K562 (cell line): ENCODE measurements at regions not wholly inside any gene's neighbourhood (a gene's known extent, or its start where the extent isn't known, plus 50 kb on each side); places are given as distances from the start of the nearest gene placed in this dataset.

Experiments used
- ATAC-seq: fragments of 200-7000 bp; cut with Tn5 transposase; 3 replicates; pipeline ENCODE4 v1.9.1; 2020; ENCODE audit warnings: moderate library complexity
- BruUV-seq: library from RNA; stranded (reverse); fragments of 400-500 nt; replicated peaks from 2 replicates; lab custom pipeline; 2021; lab: Mats Ljungman, UMichigan
- CTCF ChIA-PET: fragments of 300-600 bp; formaldehyde crosslinking; extraction: SDS; loops from one replicate; lab custom pipeline; 2021; ENCODE audit warnings: low intra/inter-chr PET ratio; lab: Yijun Ruan, JAX
- POLR2A ChIA-PET: fragments of 300-600, 350-650 bp; sonication (Branson Sonifier 250); formaldehyde crosslinking; extraction: SDS; loops from one replicate; lab custom pipeline; 2021; ENCODE audit warnings: antibody characterized with exemption, inconsistent platforms; lab: Yijun Ruan, JAX
- DNase-seq, 4 experiments: peaks; one replicate each; pipeline versions ENCODE4 v3.0.0 to v3.0.0-alpha.2; 2011 to 2018; ENCODE audit warnings: low spot score in 3 of 4, mixed read lengths in 3 of 4; ENCODE audit errors: extremely low read depth in 1 of 4
- FAIRE-seq: peaks from 2 replicates; lab custom pipeline; 2011; peaks lifted over from hg19 to GRCh38; lab: Jason Lieb, UNC
- H2AFZ ChIP-seq: 2 replicates; pipeline ENCODE4 v1.6.0; 2011; ENCODE audit warnings: low read depth, low read length, control low read depth, inconsistent platforms
- H3K27ac ChIP-seq: fragments of 200-600 bp; 3 replicates; pipeline ENCODE4 v1.8.0; 2011; ENCODE audit warnings: low read depth, mild to moderate bottlenecking, control low read depth, inconsistent platforms, low read length, moderate library complexity, mixed read lengths; ENCODE audit errors: extremely low read depth
- H3K27me3 ChIP-seq, 2 experiments: fragments of 300-600 bp in 1 of 2; 2 replicates in 1 of 2; 3 replicates in 1 of 2; pipeline versions ENCODE4 v1.6.0 to v1.8.0; 2011; ENCODE audit warnings: inconsistent platforms in 2 of 2, low read length in 2 of 2, mild to moderate bottlenecking in 1 of 2, mixed read lengths in 1 of 2, moderate library complexity in 1 of 2; ENCODE audit not compliant: control insufficient read depth in 2 of 2, insufficient read depth in 2 of 2
- H3K36me3 ChIP-seq: fragments of 300-600 bp; 3 replicates; pipeline ENCODE4 v1.8.0; 2011; ENCODE audit warnings: mild to moderate bottlenecking, low read length, inconsistent platforms; ENCODE audit not compliant: control insufficient read depth, insufficient read depth
- H3K4me1 ChIP-seq, 2 experiments: fragments of 200-600 bp in 1 of 2; replicated peaks in 1 of 2; 2 replicates in 1 of 2; 3 replicates in 1 of 2; pipeline versions ENCODE4 v1.5.1 to v1.8.0; 2011; ENCODE audit warnings: inconsistent platforms in 2 of 2, low read length in 2 of 2, mild to moderate bottlenecking in 1 of 2, mixed read lengths in 1 of 2, moderate library complexity in 1 of 2; ENCODE audit not compliant: control insufficient read depth in 2 of 2, insufficient read depth in 2 of 2
- H3K4me2 ChIP-seq: 2 replicates; pipeline ENCODE4 v1.6.1; 2011; ENCODE audit warnings: low read length, control low read depth, inconsistent platforms, mixed read lengths; ENCODE audit not compliant: insufficient read depth
- H3K4me3 ChIP-seq: fragments of 200-600 bp; sonication (generic), shearing (Covaris generic); 2 replicates; pipeline ENCODE4 v1.5.1; 2016; ENCODE audit warnings: control low read depth, inconsistent platforms
- H3K79me2 ChIP-seq: fragments of 200-600 bp; 3 replicates; pipeline ENCODE4 v1.8.0; 2011; ENCODE audit warnings: low read length, inconsistent platforms; ENCODE audit not compliant: control insufficient read depth, insufficient read depth
- H3K9ac ChIP-seq, 2 experiments: 2 replicates each; pipeline versions ENCODE4 v1.6.0 to v1.6.1; 2011; ENCODE audit warnings: low read depth in 2 of 2, low read length in 2 of 2, control low read depth in 1 of 2, inconsistent platforms in 1 of 2, mild to moderate bottlenecking in 1 of 2, mixed read lengths in 1 of 2; ENCODE audit not compliant: insufficient read depth in 1 of 2
- H3K9me1 ChIP-seq: one replicate; pipeline ENCODE4 v1.6.0; 2011; ENCODE audit warnings: inconsistent platforms, mild to moderate bottlenecking, low read length, moderate library complexity; ENCODE audit not compliant: control insufficient read depth, insufficient read depth
- H3K9me3 ChIP-seq: replicated peaks from 2 replicates; pipeline ENCODE4 v1.5.1; 2011; ENCODE audit warnings: low read depth, low read length, inconsistent platforms; ENCODE audit not compliant: control insufficient read depth, insufficient read depth
- H4K20me1 ChIP-seq: replicated peaks from 2 replicates; pipeline ENCODE4 v1.6.1; 2011; ENCODE audit warnings: low read length, inconsistent platforms, mixed read lengths; ENCODE audit not compliant: control insufficient read depth, insufficient read depth
- KDM1A ChIP-seq, 2 experiments: fragments of 450-650 bp; IDR thresholded peaks; 2 replicates each; pipeline ENCODE4 v1.6.1; 2016; ENCODE audit warnings: mild to moderate bottlenecking in 2 of 2
- TAF7 ChIP-seq: fragments of 450-650 bp; IDR thresholded peaks from 2 replicates; pipeline ENCODE4 v1.6.1; 2016; ENCODE audit warnings: missing genetic modification characterization, missing compliant biosample characterization
- TCF7 ChIP-seq: sonication (generic); IDR thresholded peaks from 2 replicates; pipeline ENCODE4 v1.6.1; 2016; ENCODE audit warnings: antibody characterized with exemption, borderline replicate concordance
- WGBS: fragments of 100-300 bp; shearing (Covaris generic); methylation state at CpG from one replicate; pipeline ENCODE4 v1.1.6; 2016; ENCODE audit warnings: low coverage, mixed read lengths; ENCODE audit not compliant: insufficient coverage; ENCODE audit errors: missing lambda C conversion rate; 5-methylcytosine and 5-hydroxymethylcytosine counted together
- in situ Hi-C: fragments of 300-500 bp; cut with MboI; formaldehyde crosslinking; loops from 4 replicates; pipeline ENCODE4 v1.15.0; 2018; ENCODE audit warnings: inconsistent platforms, mixed read lengths
- intact Hi-C: fragments of 100-400 bp; cut with micrococcal nuclease; formaldehyde crosslinking; loops from 2 replicates; pipeline ENCODE4 v1.14.2; 2022
- TF ChIP-seq, protein P1 (sequence below): fragments of 450-650 bp; IDR thresholded peaks from 2 replicates; pipeline ENCODE4 v1.6.1; 2018; ENCODE audit not compliant: partially characterized antibody

DNA sequence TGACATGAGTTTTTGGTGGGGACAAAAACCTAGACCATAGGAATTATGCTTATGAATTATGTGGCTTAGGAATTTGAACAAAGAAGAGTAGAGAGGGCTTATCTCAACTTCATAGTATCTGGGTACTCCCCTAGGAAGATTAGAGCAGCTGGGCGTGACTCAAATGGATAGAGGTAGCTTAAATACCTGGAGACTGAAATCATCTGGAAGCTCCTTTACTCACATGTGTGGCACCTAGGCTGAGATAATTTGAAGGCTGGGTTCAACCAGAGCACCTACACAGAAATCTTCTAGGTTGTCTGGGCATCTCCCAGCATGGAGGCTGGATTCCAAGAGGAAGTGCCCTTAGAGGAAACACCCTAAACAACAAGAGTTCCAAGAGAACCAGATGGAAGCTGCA is 393.9 kb downstream of the ADAMTS20 start:
- Histone ChIP-seq H3K4me2 (no peak overlapping the region), H4K20me1 (no peaks in the 10 kb centered on the region), H3K9ac (no peak overlapping the region)
- intact Hi-C loops: no loop called here
- ATAC-seq: no peak
- TF ChIP-seq, protein P1, sequence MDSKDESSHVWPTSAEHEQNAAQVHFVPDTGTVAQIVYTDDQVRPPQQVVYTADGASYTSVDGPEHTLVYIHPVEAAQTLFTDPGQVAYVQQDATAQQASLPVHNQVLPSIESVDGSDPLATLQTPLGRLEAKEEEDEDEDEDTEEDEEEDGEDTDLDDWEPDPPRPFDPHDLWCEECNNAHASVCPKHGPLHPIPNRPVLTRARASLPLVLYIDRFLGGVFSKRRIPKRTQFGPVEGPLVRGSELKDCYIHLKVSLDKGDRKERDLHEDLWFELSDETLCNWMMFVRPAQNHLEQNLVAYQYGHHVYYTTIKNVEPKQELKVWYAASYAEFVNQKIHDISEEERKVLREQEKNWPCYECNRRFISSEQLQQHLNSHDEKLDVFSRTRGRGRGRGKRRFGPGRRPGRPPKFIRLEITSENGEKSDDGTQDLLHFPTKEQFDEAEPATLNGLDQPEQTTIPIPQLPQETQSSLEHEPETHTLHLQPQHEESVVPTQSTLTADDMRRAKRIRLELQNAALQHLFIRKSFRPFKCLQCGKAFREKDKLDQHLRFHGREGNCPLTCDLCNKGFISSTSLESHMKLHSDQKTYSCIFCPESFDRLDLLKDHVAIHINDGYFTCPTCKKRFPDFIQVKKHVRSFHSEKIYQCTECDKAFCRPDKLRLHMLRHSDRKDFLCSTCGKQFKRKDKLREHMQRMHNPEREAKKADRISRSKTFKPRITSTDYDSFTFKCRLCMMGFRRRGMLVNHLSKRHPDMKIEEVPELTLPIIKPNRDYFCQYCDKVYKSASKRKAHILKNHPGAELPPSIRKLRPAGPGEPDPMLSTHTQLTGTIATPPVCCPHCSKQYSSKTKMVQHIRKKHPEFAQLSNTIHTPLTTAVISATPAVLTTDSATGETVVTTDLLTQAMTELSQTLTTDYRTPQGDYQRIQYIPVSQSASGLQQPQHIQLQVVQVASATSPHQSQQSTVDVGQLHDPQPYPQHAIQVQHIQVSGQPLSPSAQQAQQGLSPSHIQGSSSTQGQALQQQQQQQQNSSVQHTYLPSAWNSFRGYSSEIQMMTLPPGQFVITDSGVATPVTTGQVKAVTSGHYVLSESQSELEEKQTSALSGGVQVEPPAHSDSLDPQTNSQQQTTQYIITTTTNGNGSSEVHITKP: no peak
- no peak for TF ChIP-seq TAF7
- no peak for TF ChIP-seq KDM1A (IDR thresholded peaks at IDR 0.05)
- no peak for TF ChIP-seq TCF7
- TF ChIP-seq, all 486 proteins: peak for 0
- H3K4me3 ChIP-seq: no peak overlapping the region
- POLR2A ChIA-PET: no interaction called here
- no peaks in the 10 kb centered on the region for H3K36me3 ChIP-seq
- no peak overlapping the region for H3K27ac ChIP-seq
- no peaks in the 10 kb centered on the region for H3K9me3 ChIP-seq
- CTCF ChIA-PET: no interaction called here
- H3K79me2 ChIP-seq: no peaks in the 10 kb centered on the region
- no peaks in the 10 kb centered on the region for H3K4me1 ChIP-seq
- DNase-seq (no peak), FAIRE-seq (no peak)
- in situ Hi-C loops: no loop called here
- no peaks in the 10 kb centered on the region for H3K27me3 ChIP-seq
- BruUV-seq: no TSS peak
- no peak overlapping the region for H2AFZ ChIP-seq
- 6% methylated on average over 1 of the region's 1 CpG for WGBS
- no peaks in the 10 kb centered on the region for H3K9me1 ChIP-seq
